ENCODE measurements at regions not wholly inside any gene's neighbourhood (a gene's known extent, or its start where the extent isn't known, plus 50 kb on each side); places are given as distances from the start of the nearest gene placed in this dataset.

- no peaks in the 10 kb centered on the region for H3K9me1 ChIP-seq (ENCODE audit: control insufficient read depth, insufficient read depth, low read length)
- intact Hi-C loops (cut with micrococcal nuclease) (no loop called here), in situ Hi-C loops (cut with MboI) (no loop called here)
- H3K27ac ChIP-seq (ENCODE audit: extremely low read depth, low read depth, low read length), result no peak overlapping the region
- no peak overlapping the region for H3K9ac ChIP-seq (ENCODE audit: insufficient read depth in 1 of 2, low read depth in 2 of 2, low read length in 2 of 2)
- ChIA-PET CTCF (ENCODE audit: low intra/inter-chr PET ratio) (no interaction called here), POLR2A (no interaction called here)
- H4K20me1 ChIP-seq (replicated peaks; ENCODE audit: control insufficient read depth, insufficient read depth, low read length), result no peaks in the 10 kb centered on the region
- DNase-seq (ENCODE audit: extremely low read depth in 1 of 4, low spot score in 3 of 4) (no peak), FAIRE-seq (no peak), ATAC-seq (no peak)
- no peaks in the 10 kb centered on the region for H3K36me3 ChIP-seq (ENCODE audit: control insufficient read depth, insufficient read depth, low read length)
- WGBS (ENCODE audit: insufficient coverage, low coverage, missing lambda C conversion rate), result 5% methylated on average over 3 of the region's 3 CpGs
- H3K9me3 ChIP-seq (replicated peaks; ENCODE audit: control insufficient read depth, insufficient read depth, low read depth, low read length), result no peaks in the 10 kb centered on the region
- H3K79me2 ChIP-seq (ENCODE audit: control insufficient read depth, insufficient read depth, low read length), result no peaks in the 10 kb centered on the region
- H3K4me2 ChIP-seq (ENCODE audit: insufficient read depth, low read length), result no peak overlapping the region
- TF ChIP-seq ZNF695 (CRISPR knock-in tag; IDR thresholded peaks at IDR 0.05), result no peak
- no peak for TF ChIP-seq ADNP (tag; IDR thresholded peaks at IDR 0.05)
- no peak for TF ChIP-seq ZNF3 (CRISPR knock-in tag; IDR thresholded peaks at IDR 0.05)
- no peak for TF ChIP-seq SNIP1 (IDR thresholded peaks at IDR 0.05; ENCODE audit: low read depth)
- peaks cover 13 to 19% of the 10 kb centered on the region in 2 experiments; a peak in 4 of 5 replicates for H3K27me3 ChIP-seq (ENCODE audit: control insufficient read depth in 2 of 2, insufficient read depth in 2 of 2, low read length in 2 of 2)
- no peak overlapping the region for H2AFZ ChIP-seq (ENCODE audit: low read depth, low read length)
- no TSS peak for BruUV-seq (replicated peaks)
- no peak overlapping the region for H3K4me3 ChIP-seq
- no peaks in the 10 kb centered on the region for H3K4me1 ChIP-seq (replicated peaks in 1 of 2; ENCODE audit: control insufficient read depth in 2 of 2, insufficient read depth in 2 of 2, low read length in 2 of 2)
These were observed 64.7 kb upstream of the HIVEP3 start for GRCh38 chr1:41983451-41983850.

GRCh38 chr1:41981796-41982195 is 63.1 kb upstream of the HIVEP3 start:
- H3K4me2 ChIP-seq (ENCODE audit: insufficient read depth, low read length), result no peak overlapping the region
- no peaks in the 10 kb centered on the region for H4K20me1 ChIP-seq (replicated peaks; ENCODE audit: control insufficient read depth, insufficient read depth, low read length)
- H3K4me1 ChIP-seq (replicated peaks in 1 of 2; ENCODE audit: control insufficient read depth in 2 of 2, insufficient read depth in 2 of 2, low read length in 2 of 2), result no peaks in the 10 kb centered on the region
- in situ Hi-C loops (cut with MboI) (no loop called here), intact Hi-C loops (cut with micrococcal nuclease) (no loop called here)
- H3K27ac ChIP-seq (ENCODE audit: extremely low read depth, low read depth, low read length), result no peak overlapping the region
- no peak overlapping the region for H3K4me3 ChIP-seq
- H3K9me3 ChIP-seq (replicated peaks; ENCODE audit: control insufficient read depth, insufficient read depth, low read depth, low read length), result no peaks in the 10 kb centered on the region
- WGBS (ENCODE audit: insufficient coverage, low coverage, missing lambda C conversion rate), result 5% methylated on average over 3 of the region's 3 CpGs
- ChIA-PET CTCF (ENCODE audit: low intra/inter-chr PET ratio) (no interaction called here), POLR2A (interaction anchor here (1.0 kb wide), 1 partner anchor 11 kb away, joined by 3 read pairs; no protein-coding TSS in a partner anchor)
- no peak overlapping the region for H2AFZ ChIP-seq (ENCODE audit: low read depth, low read length)
- H3K9ac ChIP-seq (ENCODE audit: insufficient read depth in 1 of 2, low read depth in 2 of 2, low read length in 2 of 2), result no peak overlapping the region
- DNase-seq (ENCODE audit: extremely low read depth in 1 of 4, low spot score in 3 of 4) (no peak), ATAC-seq (no peak), FAIRE-seq (no peak)
- no peaks in the 10 kb centered on the region for H3K9me1 ChIP-seq (ENCODE audit: control insufficient read depth, insufficient read depth, low read length)
- no peaks in the 10 kb centered on the region for H3K36me3 ChIP-seq (ENCODE audit: control insufficient read depth, insufficient read depth, low read length)
- peaks cover 17 to 19% of the 10 kb centered on the region in 2 experiments; a peak in 4 of 5 replicates for H3K27me3 ChIP-seq (ENCODE audit: control insufficient read depth in 2 of 2, insufficient read depth in 2 of 2, low read length in 2 of 2)
- TF ChIP-seq TFAP4 (CRISPR knock-in tag; IDR thresholded peaks at IDR 0.05; ENCODE audit: borderline replicate concordance) (no peak), KHSRP (IDR thresholded peaks at IDR 0.05) (no peak), ZNF644 (tag; IDR thresholded peaks at IDR 0.05; ENCODE audit: low read depth) (no peak), C11orf30 (IDR thresholded peaks at IDR 0.05; ENCODE audit: low read depth) (no peak), CREB3 (tag; conservative IDR thresholded peaks at IDR 0.05; ENCODE audit: low read depth) (no peak), POLR3G (IDR thresholded peaks at IDR 0.05; ENCODE audit: extremely low read depth, insufficient read length, insufficient replicate concordance) (no peak), KAT7 (CRISPR knock-in tag; IDR thresholded peaks at IDR 0.05; ENCODE audit: borderline replicate concordance) (no peak), CREB3L1 (IDR thresholded peaks at IDR 0.05; ENCODE audit: borderline replicate concordance, low read depth) (no peak), FOS (IDR thresholded peaks at IDR 0.05; ENCODE audit: extremely low read depth, insufficient read length) (no peak)
- no TSS peak for BruUV-seq (replicated peaks)
- H3K79me2 ChIP-seq (ENCODE audit: control insufficient read depth, insufficient read depth, low read length), result no peaks in the 10 kb centered on the region
